Caco-2 (cell line): ENCODE measurements at regions not wholly inside any gene's neighbourhood (a gene's known extent, or its start where the extent isn't known, plus 50 kb on each side); places are given as distances from the start of the nearest gene placed in this dataset.

Experiments
- BruUV-seq: library from RNA; stranded (reverse); fragments of 400-500 nt; replicated peaks from 2 replicates; lab custom pipeline; 2021; lab: Mats Ljungman, UMichigan
- CTCF ChIA-PET: fragments of 300-600 bp; sonication (Branson Sonifier 250); formaldehyde crosslinking; loops from one replicate; lab custom pipeline; 2022; ENCODE audit warnings: antibody characterized with exemption; lab: Charles Lee
- POLR2A ChIA-PET: fragments of 300-600 bp; sonication (Branson Sonifier 250); formaldehyde crosslinking; loops from one replicate; lab custom pipeline; 2022; ENCODE audit warnings: antibody characterized with exemption; lab: Charles Lee
- DNase-seq, 2 experiments: peaks; one replicate each; pipeline versions ENCODE4 v3.0.0 to v3.0.0-alpha.2; 2020 to 2022
- H3K27me3 ChIP-seq: replicated peaks from 2 replicates; pipeline ENCODE4 v1.6.0; 2011; ENCODE audit warnings: low read length; ENCODE audit not compliant: control insufficient read depth, insufficient read depth
- H3K36me3 ChIP-seq: 2 replicates; pipeline ENCODE4 v1.5.1; 2011; ENCODE audit warnings: low read length; ENCODE audit not compliant: control insufficient read depth, insufficient read depth
- H3K4me1 ChIP-seq: fragments of 250-450 bp; sonication (Bioruptor Pico); 2 replicates; pipeline ENCODE4 v1.5.1; 2020; ENCODE audit warnings: mild to moderate bottlenecking
- H3K4me3 ChIP-seq: 2 replicates; pipeline ENCODE4 v1.5.1; 2011; ENCODE audit warnings: low read depth, mild to moderate bottlenecking, control low read depth, low read length
- H3K9me3 ChIP-seq: fragments of 250-450 bp; sonication (Bioruptor Pico); 2 replicates; pipeline ENCODE4 v1.5.1; 2020; ENCODE audit warnings: mild to moderate bottlenecking, moderate library complexity
- H3K27ac Mint-ChIP-seq: one replicate; pipeline ENCODE4 v1.8.0; 2022; ENCODE audit warnings: mixed read lengths; ENCODE audit not compliant: unreplicated experiment
- H3K27me3 Mint-ChIP-seq: one replicate; pipeline ENCODE4 v1.8.0; 2022; ENCODE audit warnings: mixed read lengths; ENCODE audit not compliant: insufficient read depth, unreplicated experiment
- H3K36me3 Mint-ChIP-seq: one replicate; pipeline ENCODE4 v1.8.0; 2022; ENCODE audit warnings: mild to moderate bottlenecking, mixed read lengths; ENCODE audit not compliant: insufficient read depth, unreplicated experiment
- H3K4me1 Mint-ChIP-seq: one replicate; pipeline ENCODE4 v1.8.0; 2022; ENCODE audit warnings: low read depth, mixed read lengths; ENCODE audit not compliant: unreplicated experiment
- H3K4me3 Mint-ChIP-seq: one replicate; pipeline ENCODE4 v1.8.0; 2022; ENCODE audit warnings: mild to moderate bottlenecking, moderate library complexity, mixed read lengths; ENCODE audit not compliant: unreplicated experiment
- H3K9me3 Mint-ChIP-seq: one replicate; pipeline ENCODE4 v1.8.0; 2022; ENCODE audit warnings: mixed read lengths; ENCODE audit not compliant: unreplicated experiment
- CTCF ChIP-seq, 2 experiments: fragments of 200-600 bp in 1 of 2; IDR thresholded peaks; 1 replicate in 1 of 2; 2 replicates in 1 of 2; pipeline versions ENCODE4 v1.5.1 to v1.8.0; 2011 to 2022; ENCODE audit warnings: antibody characterized with exemption in 1 of 2, control low read depth in 1 of 2, inconsistent platforms in 1 of 2, low read depth in 1 of 2, low read length in 1 of 2, mild to moderate bottlenecking in 1 of 2, moderate library complexity in 1 of 2; ENCODE audit not compliant: insufficient read depth in 1 of 2, severe bottlenecking in 1 of 2, unreplicated experiment in 1 of 2
- intact Hi-C: fragments of 100-400 bp; cut with micrococcal nuclease; formaldehyde crosslinking; loops from one replicate; pipeline ENCODE4 v1.10.0; 2022; ENCODE audit not compliant: unreplicated experiment

- Mint-ChIP-seq H3K36me3 (no peaks in the 10 kb centered on the region), H3K4me1 (no peaks in the 10 kb centered on the region), H3K27ac (no peak overlapping the region), H3K27me3 (peaks cover 2% of the 10 kb centered on the region), H3K9me3 (no peaks in the 10 kb centered on the region), H3K4me3 (no peak overlapping the region)
- no peak for TF ChIP-seq CTCF (IDR thresholded peaks at IDR 0.05; ENCODE audit: insufficient read depth in 1 of 2, low read depth in 1 of 2, low read length in 1 of 2, severe bottlenecking in 1 of 2, unreplicated experiment in 1 of 2)
- POLR2A ChIA-PET: no interaction called here
- no peak overlapping the region for H3K4me3 ChIP-seq
- intact Hi-C loops: loop anchor here (2.0 kb wide), 1 partner anchor 143 kb away; no protein-coding TSS in a partner anchor
- CTCF ChIA-PET: no interaction called here
- no peaks in the 10 kb centered on the region for H3K36me3 ChIP-seq
- no TSS peak for BruUV-seq
- no peaks in the 10 kb centered on the region for H3K27me3 ChIP-seq
- H3K4me1 ChIP-seq: no peaks in the 10 kb centered on the region
- DNase-seq: no peak
- H3K9me3 ChIP-seq: no peaks in the 10 kb centered on the region
These were observed 197.9 kb upstream of the ANO3 start for GRCh38 chr11:26134053-26134452.

GRCh38 chr11:26134481-26135355 lies 197.2 kb upstream of the ANO3 start:
- Histone ChIP-seq H3K27me3 (no peaks in the 10 kb centered on the region), H3K36me3 (no peaks in the 10 kb centered on the region), H3K9me3 (no peaks in the 10 kb centered on the region), H3K4me1 (no peaks in the 10 kb centered on the region), H3K4me3 (no peak overlapping the region)
- BruUV-seq: no TSS peak
- ChIA-PET CTCF (interaction anchor here (0.7 to 1.0 kb wide), 4 partner anchors 55 to 682 kb away, joined by 3 to 25 read pairs (median 4); no protein-coding TSS in a partner anchor), POLR2A (no interaction called here)
- Mint-ChIP-seq H3K27me3 (peaks cover 2% of the 10 kb centered on the region), H3K27ac (no peak overlapping the region), H3K4me3 (no peak overlapping the region), H3K9me3 (no peaks in the 10 kb centered on the region), H3K36me3 (no peaks in the 10 kb centered on the region), H3K4me1 (no peaks in the 10 kb centered on the region)
- intact Hi-C loops: loop anchor here (1.0 to 2.0 kb wide), 3 partner anchors 93 to 152 kb away; no protein-coding TSS in a partner anchor
- TF ChIP-seq CTCF (IDR thresholded peaks at IDR 0.05; ENCODE audit: insufficient read depth in 1 of 2, low read depth in 1 of 2, low read length in 1 of 2, severe bottlenecking in 1 of 2, unreplicated experiment in 1 of 2): peak; percentile 24 to 49
- peak in 1 of 2 experiments; percentile 31 for DNase-seq

- H3K4me1 ChIP-seq: no peaks in the 10 kb centered on the region
- intact Hi-C loops: no loop called here
- no peak overlapping the region for H3K4me3 ChIP-seq
- no peaks in the 10 kb centered on the region for H3K27me3 ChIP-seq
- Mint-ChIP-seq H3K4me3 (no peak overlapping the region), H3K36me3 (no peaks in the 10 kb centered on the region), H3K4me1 (no peaks in the 10 kb centered on the region), H3K27me3 (peaks cover 2% of the 10 kb centered on the region), H3K27ac (no peak overlapping the region), H3K9me3 (no peaks in the 10 kb centered on the region)
- ChIA-PET POLR2A (interaction anchor here (0.7 kb wide), 1 partner anchor 47 kb away, joined by 3 read pairs; no protein-coding TSS in a partner anchor), CTCF (interaction anchor here (0.6 kb wide), 1 partner anchor 139 kb away, joined by 3 read pairs; no protein-coding TSS in a partner anchor)
- no peaks in the 10 kb centered on the region for H3K36me3 ChIP-seq
- no peaks in the 10 kb centered on the region for H3K9me3 ChIP-seq
- DNase-seq: no peak
- no peak for TF ChIP-seq CTCF (IDR thresholded peaks at IDR 0.05; ENCODE audit: insufficient read depth in 1 of 2, low read depth in 1 of 2, low read length in 1 of 2, severe bottlenecking in 1 of 2, unreplicated experiment in 1 of 2)
- BruUV-seq: no TSS peak
These were observed 194.3 kb upstream of the ANO3 start for GRCh38 chr11:26137651-26138050.
